ENCODE measurements at regions not wholly inside any gene's neighbourhood (a gene's known extent, or its start where the extent isn't known, plus 50 kb on each side); places are given as distances from the start of the nearest gene placed in this dataset.

DNA sequence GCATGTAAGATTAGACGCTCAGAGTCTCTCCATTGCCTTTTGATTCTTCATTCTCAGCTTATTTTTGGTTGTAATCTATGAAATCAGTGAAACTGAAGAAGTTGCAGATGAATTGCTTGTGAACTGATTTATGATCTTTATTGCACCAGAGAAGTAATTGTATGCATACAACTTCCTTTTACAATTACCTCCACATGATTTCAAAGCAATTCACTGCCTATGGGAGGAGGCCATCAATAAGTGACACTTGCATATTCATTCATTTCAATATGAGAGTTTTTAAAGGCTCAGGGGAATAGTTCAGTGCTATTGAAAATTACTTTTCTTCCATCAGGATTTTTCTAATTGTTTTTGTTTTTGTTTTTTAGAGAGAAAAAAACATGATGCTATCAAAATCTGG, 222.3 kb downstream of the NKX6-1 start:
- no peaks in the 10 kb centered on the region for H3K27me3 ChIP-seq
- no peak overlapping the region for H3K4me3 ChIP-seq (replicated peaks in 1 of 3)
- WGBS, 2 donors = 86 to 88% methylated on average over 1 of the region's 1 CpG
- TF ChIP-seq CTCF (IDR thresholded peaks at IDR 0.05) (no peak), POLR2A (IDR thresholded peaks at IDR 0.05) (no peak)
- H3K36me3 ChIP-seq = no peaks in the 10 kb centered on the region
- H3K4me1 ChIP-seq = peaks cover 0 to 12% of the 10 kb centered on the region in 2 donors
- no peak overlapping the region for H3K27ac ChIP-seq
- intact Hi-C loops (cut with DNase I) = no loop called here
- no peak for DNase-seq
- no peaks in the 10 kb centered on the region for H3K9me3 ChIP-seq

DNA sequence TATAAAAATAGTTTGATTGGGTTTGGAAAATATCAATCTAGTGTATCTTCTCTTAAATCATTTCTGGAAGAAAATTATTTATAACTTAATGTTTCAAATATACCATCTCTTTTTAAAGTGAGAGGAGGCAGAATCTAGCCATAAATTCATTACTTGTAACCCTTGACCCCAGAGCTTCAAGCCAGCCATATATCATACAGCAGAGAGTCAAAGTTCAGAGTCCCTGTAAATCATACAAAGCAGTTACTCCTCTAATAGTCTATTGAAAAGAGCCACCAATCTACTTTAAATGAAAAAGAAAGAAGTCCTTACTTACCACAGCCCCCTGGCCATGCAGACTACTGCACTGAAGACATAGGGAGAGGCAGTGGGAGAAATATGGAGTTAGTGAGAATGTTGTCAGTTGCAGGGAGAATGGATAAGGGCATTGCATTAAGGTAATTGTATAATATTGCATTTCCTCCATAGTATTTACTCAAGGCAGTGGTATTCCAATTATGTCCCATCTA, 229.5 kb downstream of the NKX6-1 start:
- Histone ChIP-seq H3K4me1 (no peaks in the 10 kb centered on the region), H3K27ac (no peak overlapping the region), H3K36me3 (no peaks in the 10 kb centered on the region), H3K27me3 (no peaks in the 10 kb centered on the region), H3K4me3 (replicated peaks in 1 of 3) (no peak overlapping the region), H3K9me3 (no peaks in the 10 kb centered on the region)
- TF ChIP-seq POLR2A (IDR thresholded peaks at IDR 0.05) = no peak
- no peak for TF ChIP-seq CTCF (IDR thresholded peaks at IDR 0.05)
- intact Hi-C loops (cut with DNase I) = no loop called here
- no peak for DNase-seq

DNA sequence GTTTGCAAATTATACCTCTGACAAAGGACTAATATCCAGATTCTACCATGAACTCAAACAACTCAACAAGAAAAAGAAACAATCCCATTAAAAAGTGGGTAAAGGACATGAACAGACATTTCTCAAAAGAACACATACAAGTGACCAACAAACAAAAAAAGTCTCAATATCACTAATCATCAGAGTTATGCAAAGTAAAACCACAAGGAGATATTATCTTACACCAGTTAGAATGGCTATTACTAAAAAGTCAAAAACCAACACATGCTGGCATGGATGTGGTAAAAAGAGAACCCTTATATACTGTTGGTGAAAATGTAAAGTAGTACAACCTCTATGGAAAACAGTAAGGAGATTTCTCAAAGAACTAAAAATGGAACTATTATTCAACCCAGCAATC, 234.4 kb downstream of the NKX6-1 start:
- Histone ChIP-seq H3K27me3 (no peaks in the 10 kb centered on the region), H3K27ac (no peak overlapping the region), H3K4me1 (no peaks in the 10 kb centered on the region), H3K9me3 (no peaks in the 10 kb centered on the region), H3K36me3 (no peaks in the 10 kb centered on the region), H3K4me3 (replicated peaks in 1 of 3) (no peak overlapping the region)
- DNase-seq = no peak
- intact Hi-C loops (cut with DNase I) = no loop called here
- TF ChIP-seq POLR2A (IDR thresholded peaks at IDR 0.05) = no peak
- no peak for TF ChIP-seq CTCF (IDR thresholded peaks at IDR 0.05)

GRCh38 chr4:84263415-84263814, 235.7 kb downstream of the NKX6-1 start:
- TF ChIP-seq POLR2A (IDR thresholded peaks at IDR 0.05) = no peak
- no peak for TF ChIP-seq CTCF (IDR thresholded peaks at IDR 0.05)
- no peak for DNase-seq
- Histone ChIP-seq H3K9me3 (no peaks in the 10 kb centered on the region), H3K4me1 (no peaks in the 10 kb centered on the region), H3K36me3 (no peaks in the 10 kb centered on the region), H3K27me3 (no peaks in the 10 kb centered on the region), H3K27ac (no peak overlapping the region), H3K4me3 (replicated peaks in 1 of 3) (no peak overlapping the region)
- intact Hi-C loops (cut with DNase I) = no loop called here

DNA sequence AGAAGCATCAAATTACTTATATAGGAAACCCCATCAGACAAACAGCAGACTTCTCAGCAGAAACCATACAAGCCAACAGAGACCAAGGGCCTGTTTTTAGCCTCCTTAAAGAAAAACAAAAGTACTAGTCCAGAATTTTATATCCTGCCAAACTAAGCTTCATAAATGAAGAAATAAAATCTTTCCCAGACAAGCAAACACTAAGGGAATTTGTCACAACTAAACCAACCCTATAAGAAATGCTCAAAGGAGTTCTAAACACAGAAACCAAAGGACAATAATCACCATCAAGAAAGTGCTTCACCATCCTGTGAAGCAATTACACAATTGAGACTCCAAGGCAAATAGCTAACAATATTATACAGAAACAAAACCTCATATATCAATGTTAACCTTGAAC, 238.6 kb downstream of the NKX6-1 start:
- intact Hi-C loops (cut with DNase I) = no loop called here
- Histone ChIP-seq H3K27me3 (no peaks in the 10 kb centered on the region), H3K4me1 (no peaks in the 10 kb centered on the region), H3K9me3 (no peaks in the 10 kb centered on the region), H3K4me3 (replicated peaks in 1 of 3) (no peak overlapping the region), H3K27ac (no peak overlapping the region), H3K36me3 (no peaks in the 10 kb centered on the region)
- DNase-seq = no peak
- no peak for TF ChIP-seq CTCF (IDR thresholded peaks at IDR 0.05)
- no peak for TF ChIP-seq POLR2A (IDR thresholded peaks at IDR 0.05)
